IPS DF 19.7 (cell line): ENCODE measurements at regions not wholly inside any gene's neighbourhood (a gene's known extent, or its start where the extent isn't known, plus 50 kb on each side); places are given as distances from the start of the nearest gene placed in this dataset.
"Not testable (repeated sequence)": the region's sequence is repeated elsewhere in the genome, so short reads cannot be mapped to it uniquely, and the experiment has no call there.

Experiments
- DNase-seq: peaks from one replicate; pipeline ENCODE4 v3.0.0-alpha.2; 2013; ENCODE audit warnings: low read depth, low spot score

DNA sequence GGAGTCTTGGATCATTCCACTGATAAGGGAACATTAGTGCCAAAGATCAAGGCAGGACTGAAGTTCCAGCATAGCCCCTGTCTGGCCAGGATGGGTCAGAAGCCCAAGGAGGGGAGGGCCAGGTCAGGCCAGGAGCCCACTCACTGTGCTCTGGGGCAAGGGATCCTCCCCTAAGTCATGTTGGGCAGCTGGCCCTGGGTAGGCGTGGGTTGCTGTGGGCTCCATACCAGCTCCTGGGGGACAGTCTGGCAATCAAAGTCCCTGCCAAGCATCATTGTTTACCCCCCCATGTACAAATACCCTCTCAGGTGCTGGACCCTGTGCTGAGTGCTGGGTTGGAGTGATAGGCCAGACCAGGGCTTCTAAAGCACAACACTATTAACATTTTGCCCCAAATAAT lies 130.5 kb downstream of the IRX5 start:
- DNase-seq: no peak

DNA sequence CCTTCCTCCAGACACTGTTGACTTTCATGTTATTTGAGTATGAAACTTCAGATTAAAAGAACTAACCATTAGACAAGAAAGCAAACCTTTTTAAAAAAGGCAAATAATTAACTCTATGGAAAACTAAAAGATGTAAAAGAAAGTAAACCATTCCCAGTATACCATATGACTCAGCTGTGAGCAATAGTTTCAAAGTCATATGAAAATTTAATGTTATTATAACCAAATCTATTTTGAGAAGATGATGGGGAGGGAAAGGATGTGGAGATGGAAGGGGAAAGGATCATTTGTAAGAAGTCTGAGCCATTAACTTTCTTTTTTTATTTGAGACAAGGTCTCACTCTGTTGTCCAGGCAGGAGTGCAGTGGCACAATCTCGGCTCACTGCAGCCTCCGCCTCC lies 131.8 kb downstream of the IRX5 start:
- DNase-seq: no peak

DNA sequence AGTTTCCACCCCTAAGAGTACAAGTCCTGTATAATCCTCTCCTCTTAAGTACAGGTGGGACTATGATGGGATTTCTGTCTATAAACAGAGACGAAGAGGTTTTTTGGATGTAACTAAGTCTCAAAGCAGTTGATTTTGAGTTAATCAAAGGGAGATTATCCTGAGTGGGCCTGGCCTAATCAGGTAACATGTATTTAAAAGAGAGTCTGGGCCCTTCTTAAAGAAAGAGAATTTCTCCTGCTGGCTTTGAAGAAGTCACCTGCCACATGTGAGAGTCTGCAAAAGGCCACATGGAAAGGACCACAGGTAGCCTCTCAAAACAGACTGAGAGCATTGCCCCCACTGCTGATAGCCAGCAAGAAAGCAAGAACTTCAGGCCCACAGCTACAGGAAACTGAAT lies 142.3 kb downstream of the IRX5 start:
- DNase-seq: no peak

DNA sequence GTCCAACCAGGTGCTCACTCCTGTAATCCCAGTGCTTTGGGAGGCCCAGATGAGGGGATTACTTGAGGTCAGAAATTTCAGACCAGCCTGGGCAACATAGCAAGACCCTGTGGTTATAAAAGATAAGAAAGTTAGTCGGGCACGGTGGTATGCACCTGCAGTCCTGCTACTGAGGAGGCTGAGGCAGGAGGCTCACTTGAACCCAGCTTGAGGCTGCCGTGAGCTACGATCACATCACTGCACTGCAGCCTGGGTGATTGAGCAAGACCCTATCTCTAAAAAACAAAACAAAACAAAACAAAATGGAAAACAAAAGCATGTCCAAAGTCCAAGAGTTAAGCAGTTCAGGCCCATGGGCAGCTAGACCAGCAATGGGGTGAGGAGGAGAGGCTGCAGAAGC lies 143.2 kb downstream of the IRX5 start:
- DNase-seq: no peak

DNA sequence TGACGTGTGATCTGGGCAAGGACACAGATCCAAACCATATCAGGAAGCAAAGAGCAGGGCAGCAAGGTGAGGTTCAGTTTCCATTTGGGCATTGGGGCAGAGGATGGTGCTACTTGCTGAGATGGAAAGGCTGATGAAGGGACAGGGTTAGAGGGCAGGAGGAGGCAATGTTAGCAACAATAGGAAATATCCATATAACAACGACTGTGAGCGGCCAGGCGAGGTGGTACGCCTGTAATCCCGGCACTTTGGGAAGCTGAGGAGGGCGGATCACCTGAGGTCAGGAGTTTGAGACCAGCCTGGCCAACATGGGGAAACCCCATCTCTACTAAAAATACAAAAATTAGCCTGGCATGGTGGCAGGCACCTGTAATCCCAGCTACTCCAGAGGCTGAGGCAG lies 144.5 kb downstream of the IRX5 start:
- not testable (repeated sequence) for DNase-seq

DNA sequence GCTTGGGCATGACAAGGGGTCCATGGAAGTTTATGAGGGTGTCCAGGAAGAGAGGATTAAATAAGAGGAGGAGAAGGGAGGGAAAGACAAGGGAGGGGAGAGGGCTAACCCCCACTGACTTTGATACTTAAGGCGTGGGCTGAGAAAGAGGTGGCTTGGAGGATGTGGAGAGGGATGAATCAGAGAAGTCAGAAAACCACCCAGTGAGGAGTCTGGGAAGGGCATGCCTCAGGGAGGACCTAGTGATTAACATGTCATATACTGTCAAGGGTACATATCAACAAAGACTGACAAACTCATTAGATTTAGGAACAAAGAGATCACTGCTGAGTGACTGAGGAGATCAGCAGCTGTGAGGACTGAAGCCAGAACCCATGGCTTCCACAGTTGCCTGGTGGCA lies 145.4 kb downstream of the IRX5 start:
- DNase-seq: no peak

DNA sequence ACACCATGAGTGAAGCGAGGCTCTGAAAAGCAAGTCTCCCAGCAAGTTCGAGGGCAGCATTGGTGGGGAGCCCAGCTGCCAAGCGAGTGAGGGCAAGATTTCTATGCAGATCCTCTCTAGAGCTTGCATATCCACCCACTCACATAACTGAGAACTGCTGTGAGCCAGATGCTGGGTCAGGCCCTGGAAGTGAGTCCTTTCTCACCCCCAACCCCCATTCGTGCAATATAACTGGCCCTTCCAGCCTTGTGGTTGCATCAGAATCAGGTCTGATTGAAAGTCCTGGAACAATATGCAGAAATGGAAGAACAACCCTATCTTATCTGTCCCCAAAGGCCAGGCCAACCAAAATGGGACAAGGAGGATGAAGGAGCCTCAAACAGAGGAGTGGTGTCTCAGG lies 146.6 kb downstream of the IRX5 start:
- DNase-seq: no peak

DNA sequence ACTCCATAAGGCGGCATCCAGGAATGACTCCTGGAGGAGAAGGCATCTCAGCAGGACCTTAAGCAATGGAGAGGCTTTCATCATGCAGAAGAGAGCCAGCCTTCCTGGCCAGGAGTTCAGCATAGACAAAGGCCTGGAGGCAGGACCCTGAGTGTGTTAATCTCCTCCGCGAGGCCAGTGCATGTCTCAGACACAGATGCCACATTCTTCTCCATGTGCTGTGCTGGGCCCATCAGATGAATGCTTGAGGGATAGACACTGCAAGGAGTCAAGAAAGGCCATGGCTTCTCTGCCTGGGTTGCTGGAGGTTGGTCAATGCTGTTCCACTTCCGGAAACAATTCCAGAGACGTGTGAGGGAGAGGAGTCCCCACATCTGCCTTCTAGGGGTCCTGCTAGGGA lies 147.5 kb downstream of the IRX5 start:
- no peak for DNase-seq

DNA sequence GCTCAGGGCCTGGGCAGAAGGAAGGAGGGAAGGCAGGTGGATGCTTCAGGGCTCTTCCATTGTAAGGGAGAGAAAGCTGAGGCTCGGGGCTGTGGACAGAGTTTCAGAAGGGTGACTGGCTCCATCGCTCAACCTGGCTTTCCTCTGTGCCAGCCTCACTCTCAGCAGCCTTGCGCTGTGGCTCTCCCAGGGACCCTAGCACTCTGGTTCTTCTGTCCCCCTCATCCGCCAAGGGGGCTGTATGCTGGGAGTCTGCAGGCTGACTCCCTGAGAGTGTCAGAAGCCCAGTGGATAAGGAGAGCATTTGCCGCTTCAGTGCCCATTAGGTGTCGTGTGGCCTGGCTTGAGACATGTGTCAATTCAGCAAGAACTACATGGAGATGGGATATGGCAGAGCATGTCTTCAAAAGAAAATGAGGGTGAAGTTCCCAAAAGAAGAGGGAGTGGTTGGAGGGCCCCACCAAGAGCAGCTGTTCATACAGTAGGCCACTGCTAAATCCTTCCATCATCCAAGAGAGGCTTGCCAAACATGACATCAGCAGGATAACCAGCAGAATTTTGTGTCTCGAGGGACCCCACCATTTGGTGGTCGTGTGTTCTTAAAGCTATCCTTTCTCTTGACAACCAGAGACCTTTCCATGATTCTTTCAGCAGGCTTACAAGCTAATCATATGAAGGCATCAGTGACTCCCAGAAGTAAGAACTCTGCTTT lies 148.2 kb downstream of the IRX5 start:
- no peak for DNase-seq

DNA sequence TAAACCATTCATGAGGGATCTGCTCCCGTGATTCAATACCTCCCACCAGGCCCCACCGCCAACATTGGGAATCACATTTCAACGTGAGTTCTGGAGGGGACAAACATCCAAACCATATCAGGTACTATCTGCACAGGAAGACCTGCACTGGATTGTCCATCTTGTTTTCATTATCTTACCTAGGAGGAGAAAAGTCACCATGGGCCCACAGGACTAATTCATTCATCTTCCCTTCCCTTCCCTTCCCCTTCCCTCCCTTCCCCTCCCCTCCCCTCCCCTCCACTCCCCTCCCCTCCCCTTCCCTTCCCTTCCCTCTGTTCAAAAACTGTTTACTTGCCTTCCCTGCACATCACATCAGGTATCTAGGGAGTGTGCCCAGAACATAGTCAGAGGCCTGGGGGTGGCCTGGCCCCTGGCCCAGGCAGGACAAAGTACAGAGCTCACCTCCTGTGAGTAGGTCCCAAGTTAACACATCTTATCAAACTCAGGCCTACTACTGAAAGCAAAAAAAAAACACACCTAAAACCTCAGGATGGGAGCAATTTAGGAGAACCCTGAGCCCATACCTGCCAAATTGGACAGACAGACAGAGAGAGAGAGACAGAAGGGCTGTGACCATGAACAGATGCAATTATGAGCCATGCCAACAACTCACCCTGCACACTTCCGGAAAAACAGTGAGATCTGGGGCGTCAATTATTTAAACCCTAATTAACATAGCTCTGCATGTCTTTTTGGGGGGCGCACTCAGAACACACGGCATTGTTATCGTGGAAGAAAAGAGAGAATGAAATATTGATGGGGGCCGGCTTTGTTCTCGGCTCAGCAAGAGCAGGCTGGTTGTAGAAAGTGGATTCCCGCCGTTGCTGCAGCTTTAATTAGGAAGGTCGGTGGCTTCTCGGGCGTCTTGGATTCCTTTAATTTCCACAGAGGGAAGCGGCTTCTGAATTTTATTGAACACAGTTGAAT lies 151.2 kb downstream of the IRX5 start:
- DNase-seq: no peak

DNA sequence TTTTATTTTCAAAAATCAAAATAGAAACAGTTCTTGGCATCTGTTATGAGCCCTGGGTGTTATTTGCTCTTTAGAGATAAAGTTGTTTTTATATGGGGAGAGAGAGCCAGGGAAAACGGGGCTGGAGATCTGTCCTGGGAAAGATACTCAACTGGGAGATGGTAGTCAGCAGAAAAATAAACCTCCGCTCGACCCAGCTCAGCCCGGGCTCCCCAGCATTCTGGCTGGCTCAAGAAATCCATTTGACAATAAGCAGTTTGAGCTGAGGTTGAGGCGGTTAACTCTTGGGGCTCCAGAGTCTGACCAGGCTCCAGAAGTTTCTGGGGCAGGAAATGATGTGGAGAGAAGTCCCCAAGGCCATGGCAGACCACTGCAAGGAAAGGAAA lies 151.9 kb downstream of the IRX5 start:
- DNase-seq: no peak

DNA sequence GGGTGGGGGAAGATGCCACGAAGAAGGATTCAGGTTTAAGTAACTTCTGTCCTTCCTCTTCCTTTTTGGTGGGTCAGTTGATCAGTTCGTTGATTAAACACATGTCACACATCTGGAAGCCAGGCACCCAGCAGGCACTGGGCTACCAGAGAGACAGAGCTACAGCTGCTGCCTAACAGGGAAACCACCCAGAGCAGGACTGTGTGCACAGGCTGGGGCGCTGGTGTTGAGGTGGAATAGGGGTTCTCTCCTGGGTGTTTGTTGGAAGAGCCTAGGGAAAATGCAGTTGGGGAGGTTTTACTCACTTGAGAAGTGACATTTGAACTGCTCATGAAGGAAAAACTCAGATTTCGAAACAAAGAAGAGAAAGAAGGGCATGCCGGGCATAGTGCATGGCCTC lies 152.4 kb downstream of the IRX5 start:
- DNase-seq: no peak

DNA sequence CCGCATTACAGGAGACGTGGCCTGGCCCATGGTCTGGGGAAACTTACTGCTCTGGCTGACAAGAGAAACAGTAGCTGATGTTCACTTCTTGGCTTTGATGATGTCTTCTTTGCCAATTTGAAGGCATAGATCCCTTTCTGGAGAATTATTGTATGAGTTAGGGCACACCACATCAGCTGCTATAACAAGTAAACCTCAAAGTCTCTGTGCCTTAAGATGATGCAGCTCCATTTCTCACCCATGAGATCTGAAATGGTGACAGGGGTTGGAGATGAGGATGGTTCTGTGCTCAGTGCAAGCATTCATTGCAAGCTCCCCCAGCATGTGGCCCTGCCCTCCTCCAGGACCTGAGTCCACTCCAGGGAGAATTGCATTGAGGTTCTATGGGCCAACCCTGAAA lies 157.4 kb downstream of the IRX5 start:
- DNase-seq: no peak

DNA sequence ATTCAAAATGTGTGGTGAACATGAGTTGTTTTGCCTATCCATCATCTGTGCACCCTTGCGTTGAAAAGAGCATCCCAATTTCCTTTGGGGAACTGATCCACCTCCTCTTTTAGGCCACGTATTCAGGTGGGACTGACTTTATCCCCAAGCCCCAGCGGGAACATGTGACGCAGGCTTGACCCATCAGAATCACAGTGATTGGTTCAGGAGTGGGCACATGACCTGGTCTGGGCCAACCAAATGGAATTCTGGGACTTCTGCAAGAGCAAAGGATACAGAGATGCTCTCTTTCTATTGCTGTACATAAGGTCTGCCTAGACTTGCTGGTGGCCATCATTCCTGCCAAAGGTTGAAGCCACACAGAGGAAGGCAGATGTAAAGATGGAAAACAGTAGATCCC lies 158.9 kb downstream of the IRX5 start:
- DNase-seq: no peak

DNA sequence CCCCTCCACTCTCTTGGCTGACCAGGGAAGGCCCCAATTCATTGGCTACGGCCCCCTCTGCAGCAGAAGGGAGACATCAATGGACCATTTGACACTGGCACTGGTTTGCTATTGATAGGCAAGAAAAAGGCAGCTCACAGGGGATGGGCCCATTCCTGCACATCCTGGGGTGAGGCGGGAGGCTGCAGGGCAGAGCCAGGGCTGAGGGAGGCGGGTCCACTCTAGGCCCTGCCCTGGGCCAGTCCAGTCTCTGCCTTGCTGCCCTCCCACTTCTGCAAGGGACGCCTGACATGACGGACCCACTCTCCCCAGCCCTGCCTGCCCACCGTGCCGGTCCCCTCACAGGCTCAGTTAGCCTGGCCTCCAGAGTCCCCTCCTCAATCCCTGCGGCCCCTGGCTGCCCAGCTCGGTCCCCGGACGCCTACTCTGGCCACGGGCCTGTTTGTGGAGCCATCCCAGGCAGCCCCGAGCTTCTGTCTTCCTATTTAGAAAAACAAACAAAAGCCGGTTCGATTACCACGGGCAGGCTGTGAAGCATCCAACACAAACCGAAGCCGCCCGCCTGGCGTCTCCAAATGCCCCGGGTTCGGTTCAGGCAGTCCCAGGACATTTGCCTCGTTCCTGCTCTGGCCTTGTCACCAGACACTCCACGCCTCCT lies 160.7 kb downstream of the IRX5 start:
- no peak for DNase-seq

DNA sequence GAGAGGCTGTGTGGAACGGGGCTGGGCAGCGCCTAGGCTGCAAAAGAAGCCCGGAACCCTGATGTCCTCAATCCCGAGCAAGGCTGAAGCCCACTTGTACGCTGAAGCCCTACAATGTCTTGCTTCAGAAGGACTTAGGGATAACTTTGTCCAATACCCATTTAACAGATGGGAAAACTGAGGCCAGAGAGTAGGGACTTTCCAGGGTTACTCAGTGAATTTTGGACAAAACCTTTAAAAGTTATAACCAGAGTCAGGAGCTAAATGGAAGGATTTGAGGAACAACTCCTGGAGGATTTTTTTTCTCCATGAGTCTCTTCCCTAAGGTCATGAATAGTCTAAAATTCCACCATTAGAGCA lies 161.2 kb downstream of the IRX5 start:
- DNase-seq: no peak

DNA sequence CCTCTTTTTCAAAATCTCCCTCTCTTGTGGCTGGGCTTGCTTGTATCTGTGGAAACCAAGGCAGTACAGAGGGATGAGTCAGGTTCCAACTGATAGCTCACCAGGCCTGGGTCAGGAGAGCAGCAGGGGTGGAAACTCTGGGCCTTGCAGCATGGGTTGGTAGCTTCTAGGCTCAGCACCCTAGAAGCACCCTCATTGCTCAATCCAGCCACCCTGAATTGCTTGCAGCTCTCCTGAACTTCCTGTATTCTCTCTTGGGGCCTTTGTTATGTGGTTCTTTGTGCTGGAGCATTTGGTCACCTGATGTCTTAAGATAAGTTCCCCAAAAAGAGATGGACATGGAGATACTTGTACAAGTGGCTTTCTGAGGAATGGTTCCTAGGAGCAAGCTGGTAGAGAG lies 169.4 kb downstream of the IRX5 start:
- DNase-seq: no peak

DNA sequence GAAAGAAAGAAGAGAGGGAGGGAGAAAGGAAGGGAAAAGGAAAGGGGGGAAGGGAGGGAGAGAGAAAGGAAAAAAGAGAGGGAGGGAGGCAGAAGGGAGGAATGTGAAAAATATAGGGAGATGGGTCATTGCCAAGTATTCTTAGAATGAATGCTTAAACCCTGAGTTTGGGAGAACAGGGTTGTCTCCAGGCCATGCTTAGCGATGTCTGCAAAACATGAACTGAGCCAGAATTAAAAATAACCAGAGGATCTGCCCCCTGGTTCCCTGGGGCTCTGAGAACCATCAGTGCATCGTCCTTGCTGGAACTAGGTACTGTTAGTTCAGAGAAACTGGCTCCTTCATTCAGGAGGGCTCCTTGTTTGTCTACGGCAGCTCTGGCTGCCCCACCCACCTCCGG lies 170.4 kb downstream of the IRX5 start:
- DNase-seq: no peak

DNA sequence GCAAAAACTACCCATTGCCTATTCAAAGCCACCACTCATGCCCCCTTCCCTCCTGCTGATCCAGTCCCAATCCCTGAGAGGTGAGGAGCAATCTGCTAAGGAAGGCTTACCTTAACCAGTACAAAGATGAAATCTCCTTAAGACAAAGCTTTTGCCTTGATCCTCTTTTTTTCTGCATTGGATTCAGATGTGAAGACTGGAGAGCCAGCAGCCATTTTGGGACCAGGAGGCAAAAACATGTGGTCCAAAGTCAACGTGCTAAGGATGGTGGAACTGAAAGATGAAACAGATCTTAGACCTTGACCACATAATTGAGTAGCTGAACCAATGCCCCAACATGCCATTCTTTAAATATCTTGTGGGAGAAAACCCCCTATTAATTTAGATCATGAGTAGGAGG lies 171.4 kb downstream of the IRX5 start:
- no peak for DNase-seq

DNA sequence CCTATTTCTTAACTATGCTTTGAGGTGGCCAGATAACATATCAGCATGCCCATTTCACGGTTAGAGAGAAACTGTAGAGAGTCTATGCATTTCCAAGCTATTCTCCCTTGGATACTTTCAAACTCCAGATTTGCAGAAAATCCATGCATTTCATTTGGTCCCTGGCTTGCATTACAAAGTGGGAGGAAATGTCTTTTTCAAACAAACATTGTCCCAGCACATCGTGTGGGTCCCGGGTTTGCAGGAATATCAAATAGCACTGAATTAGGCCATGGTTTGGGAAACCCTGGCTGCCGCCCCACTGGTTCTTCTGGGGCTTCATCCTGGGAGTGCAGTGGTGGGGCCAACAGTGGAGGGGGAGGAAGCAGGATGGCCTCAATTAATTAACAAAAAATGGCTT lies 171.9 kb downstream of the IRX5 start:
- DNase-seq: no peak

DNA sequence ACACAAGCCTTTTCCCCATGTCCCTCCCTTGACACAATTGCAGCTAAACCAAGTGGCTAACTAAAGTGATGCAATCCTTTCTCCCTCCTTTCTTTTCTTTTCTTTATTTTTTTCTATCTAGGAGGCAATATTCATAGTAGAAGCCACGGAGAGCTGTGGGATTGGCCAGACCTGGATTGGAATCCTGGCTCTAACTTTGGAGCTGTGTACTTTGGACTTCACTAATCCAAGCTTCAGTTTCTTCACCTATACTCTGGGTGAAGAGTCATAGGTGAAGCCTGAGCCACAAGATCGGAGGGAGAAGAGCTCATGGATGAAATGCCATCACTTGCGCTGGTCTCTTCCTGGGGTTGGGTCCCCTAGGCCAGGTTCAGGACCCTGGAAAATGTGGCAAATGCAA lies 177.2 kb downstream of the IRX5 start:
- no peak for DNase-seq

DNA sequence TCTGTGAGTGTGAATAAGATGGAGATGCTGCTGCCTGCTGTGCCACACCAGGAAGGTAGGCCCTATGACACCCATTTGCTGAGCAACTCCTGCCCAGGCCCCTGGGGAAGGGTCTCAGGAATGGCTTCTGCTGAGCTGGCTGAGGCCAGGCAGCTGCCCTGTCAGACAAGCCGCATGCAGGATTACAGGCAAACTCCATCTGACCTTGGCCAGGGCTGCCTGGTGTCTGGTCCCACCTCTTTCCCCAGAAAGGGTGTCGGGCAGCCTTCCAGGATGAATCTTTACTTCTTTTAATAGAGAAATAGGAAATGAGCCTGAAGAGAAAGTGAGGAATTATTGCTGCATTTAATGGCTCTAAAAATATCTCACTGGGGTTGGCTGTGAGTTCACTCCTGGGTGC lies 182.5 kb downstream of the IRX5 start:
- DNase-seq: no peak

DNA sequence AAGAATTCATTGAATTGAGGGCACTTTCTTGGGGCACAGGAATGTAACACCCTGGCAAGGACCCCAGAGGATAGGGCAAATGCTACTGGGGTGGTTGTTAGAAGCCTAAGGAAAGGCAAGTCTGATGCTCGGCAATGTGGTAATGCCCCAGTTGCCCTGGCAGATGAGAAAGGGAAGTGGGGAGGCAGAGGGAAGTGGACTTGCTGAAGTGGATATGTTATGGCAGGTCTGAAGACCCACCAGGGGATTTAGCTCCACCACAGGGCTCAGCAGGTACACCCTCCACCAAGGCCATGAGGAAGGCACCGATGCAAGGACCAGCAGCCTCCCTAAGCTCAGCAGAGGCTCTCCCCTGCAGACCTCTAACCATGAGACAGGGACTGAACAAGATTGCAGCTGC lies 184.8 kb downstream of the IRX5 start:
- DNase-seq: no peak
